Panc1 (cell line): ENCODE measurements at regions not wholly inside any gene's neighbourhood (a gene's known extent, or its start where the extent isn't known, plus 50 kb on each side); places are given as distances from the start of the nearest gene placed in this dataset.

Experiments
- ATAC-seq: fragments of 200-7000 bp; cut with Tn5 transposase; 2 replicates; pipeline ENCODE4 v1.9.1; 2020; ENCODE audit warnings: mild to moderate bottlenecking, moderate library complexity
- BruUV-seq: library from RNA; stranded (reverse); fragments of 400-500 nt; replicated peaks from 2 replicates; lab custom pipeline; 2021; lab: Mats Ljungman, UMichigan
- CTCF ChIA-PET: fragments of 300-600 bp; sonication (Branson Sonifier 250); formaldehyde crosslinking; loops from one replicate; lab custom pipeline; 2022; ENCODE audit warnings: antibody characterized with exemption; lab: Charles Lee
- POLR2A ChIA-PET: fragments of 300-600 bp; sonication (Branson Sonifier 250); formaldehyde crosslinking; loops from one replicate; lab custom pipeline; 2022; ENCODE audit warnings: antibody characterized with exemption; lab: Charles Lee
- DNase-seq: peaks from one replicate; pipeline ENCODE4 v3.0.0-alpha.2; 2010; ENCODE audit warnings: low read depth, low spot score
- H3K27ac ChIP-seq: 2 replicates; pipeline ENCODE4 v1.5.1; 2011; ENCODE audit warnings: mild to moderate bottlenecking, low read length, inconsistent platforms
- H3K27me3 ChIP-seq: fragments of 200-500 bp; sonication (Bioruptor generic); 2 replicates; pipeline ENCODE4 v1.6.0; 2014; ENCODE audit warnings: low read length, inconsistent platforms; ENCODE audit not compliant: control insufficient read depth, insufficient read depth
- H3K36me3 ChIP-seq: fragments of 200-500 bp; sonication (Bioruptor generic); 2 replicates; pipeline ENCODE4 v1.5.1; 2014; ENCODE audit warnings: inconsistent platforms, mild to moderate bottlenecking, low read length, moderate library complexity; ENCODE audit not compliant: control insufficient read depth, insufficient read depth
- H3K4me1 ChIP-seq: 2 replicates; pipeline ENCODE4 v1.5.1; 2011; ENCODE audit warnings: inconsistent platforms, mild to moderate bottlenecking, low read length, moderate library complexity; ENCODE audit not compliant: control insufficient read depth, insufficient read depth
- H3K4me3 ChIP-seq, 2 experiments: 2 replicates each; pipeline ENCODE4 v1.5.1; 2011 to 2012; ENCODE audit warnings: low read depth in 2 of 2, low read length in 2 of 2, mild to moderate bottlenecking in 2 of 2, inconsistent platforms in 1 of 2, moderate library complexity in 1 of 2
- H3K9me3 ChIP-seq: fragments of 200-500 bp; sonication (Bioruptor generic); 2 replicates; pipeline ENCODE4 v1.5.1; 2014; ENCODE audit warnings: low read depth, mild to moderate bottlenecking, inconsistent platforms, low read length, moderate library complexity; ENCODE audit not compliant: control insufficient read depth, insufficient read depth
- POLR2AphosphoS5 ChIP-seq: IDR thresholded peaks from 2 replicates; pipeline ENCODE4 v1.6.1; 2012; ENCODE audit warnings: mild to moderate bottlenecking, low read depth, low read length, moderate library complexity
- REST ChIP-seq, 2 experiments: IDR thresholded peaks; 2 replicates each; pipeline ENCODE4 v1.6.1; 2011 to 2012; ENCODE audit warnings: low read depth in 2 of 2, control low read depth in 1 of 2, low read length in 1 of 2, mild to moderate bottlenecking in 1 of 2, moderate library complexity in 1 of 2; ENCODE audit not compliant: insufficient read depth in 1 of 2
- SIN3A ChIP-seq: IDR thresholded peaks from 2 replicates; pipeline ENCODE4 v1.6.1; 2012; ENCODE audit warnings: low read depth, mild to moderate bottlenecking, low read length, moderate library complexity, borderline replicate concordance; ENCODE audit not compliant: insufficient read depth
- TCF7L2 ChIP-seq: IDR thresholded peaks from 2 replicates; pipeline ENCODE4 v1.6.1; 2011; ENCODE audit warnings: mild to moderate bottlenecking, low read depth, low read length, inconsistent platforms
- in situ Hi-C: cut with HindIII; loops from 2 replicates; pipeline ENCODE4 v1.10.0; 2016; ENCODE audit warnings: low sequenced_read_pairs, low pct_unique_long_range_greater_than_20kb
- intact Hi-C: fragments of 100-400 bp; cut with micrococcal nuclease; formaldehyde crosslinking; loops from one replicate; pipeline ENCODE4 v1.10.0; 2022; ENCODE audit not compliant: unreplicated experiment
- TF ChIP-seq, protein P1 (sequence below): fragments of 450-650 bp; IDR thresholded peaks from 2 replicates; pipeline ENCODE4 v1.5.1; 2017; ENCODE audit warnings: mild to moderate bottlenecking

GRCh38 chr5:120012431-120012830 lies 383.1 kb downstream of the FAM170A start:
- ChIA-PET CTCF (no interaction called here), POLR2A (no interaction called here)
- no peaks in the 10 kb centered on the region for H3K27me3 ChIP-seq
- H3K36me3 ChIP-seq: no peaks in the 10 kb centered on the region
- no peaks in the 10 kb centered on the region for H3K9me3 ChIP-seq
- no peak overlapping the region for H3K27ac ChIP-seq
- intact Hi-C loops: no loop called here
- TF ChIP-seq, protein P1, sequence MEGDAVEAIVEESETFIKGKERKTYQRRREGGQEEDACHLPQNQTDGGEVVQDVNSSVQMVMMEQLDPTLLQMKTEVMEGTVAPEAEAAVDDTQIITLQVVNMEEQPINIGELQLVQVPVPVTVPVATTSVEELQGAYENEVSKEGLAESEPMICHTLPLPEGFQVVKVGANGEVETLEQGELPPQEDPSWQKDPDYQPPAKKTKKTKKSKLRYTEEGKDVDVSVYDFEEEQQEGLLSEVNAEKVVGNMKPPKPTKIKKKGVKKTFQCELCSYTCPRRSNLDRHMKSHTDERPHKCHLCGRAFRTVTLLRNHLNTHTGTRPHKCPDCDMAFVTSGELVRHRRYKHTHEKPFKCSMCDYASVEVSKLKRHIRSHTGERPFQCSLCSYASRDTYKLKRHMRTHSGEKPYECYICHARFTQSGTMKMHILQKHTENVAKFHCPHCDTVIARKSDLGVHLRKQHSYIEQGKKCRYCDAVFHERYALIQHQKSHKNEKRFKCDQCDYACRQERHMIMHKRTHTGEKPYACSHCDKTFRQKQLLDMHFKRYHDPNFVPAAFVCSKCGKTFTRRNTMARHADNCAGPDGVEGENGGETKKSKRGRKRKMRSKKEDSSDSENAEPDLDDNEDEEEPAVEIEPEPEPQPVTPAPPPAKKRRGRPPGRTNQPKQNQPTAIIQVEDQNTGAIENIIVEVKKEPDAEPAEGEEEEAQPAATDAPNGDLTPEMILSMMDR: no peak
- TF ChIP-seq TCF7L2: no peak
- no peak for TF ChIP-seq SIN3A
- no peak for TF ChIP-seq REST (IDR thresholded peaks at IDR 0.05; ENCODE audit: insufficient read depth in 1 of 2, low read depth in 2 of 2, low read length in 1 of 2)
- no peak for DNase-seq
- H3K4me3 ChIP-seq: no peak overlapping the region
- no peaks in the 10 kb centered on the region for H3K4me1 ChIP-seq
- in situ Hi-C loops: no loop called here
- no TSS peak for BruUV-seq
- ATAC-seq: no peak

DNA sequence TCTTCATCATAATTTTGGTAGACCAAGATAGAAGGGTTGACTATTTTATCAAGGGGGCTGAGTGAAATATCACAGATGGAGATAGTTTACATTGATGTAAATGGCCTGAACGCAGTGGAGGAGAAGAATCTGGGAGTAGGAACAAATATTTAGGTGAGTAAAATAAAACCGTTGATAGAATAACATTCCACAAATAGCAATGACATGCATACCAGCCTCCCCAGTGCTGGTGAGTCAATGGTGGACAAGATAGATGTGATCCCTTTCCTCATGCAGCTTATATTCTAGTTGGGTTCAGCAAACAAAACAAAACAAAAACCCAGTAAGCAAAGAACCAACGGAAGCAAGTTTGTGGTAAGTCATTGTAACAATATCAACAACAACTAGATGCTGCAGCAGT lies 385.2 kb downstream of the FAM170A start:
- DNase-seq (no peak), ATAC-seq (no peak)
- Histone ChIP-seq H3K4me3 (no peak overlapping the region), H3K27ac (no peak overlapping the region), H3K4me1 (no peaks in the 10 kb centered on the region), H3K27me3 (no peaks in the 10 kb centered on the region), H3K9me3 (no peaks in the 10 kb centered on the region), H3K36me3 (no peaks in the 10 kb centered on the region)
- CTCF ChIA-PET: no interaction called here
- POLR2A ChIA-PET: no interaction called here
- intact Hi-C loops: no loop called here
- no TSS peak for BruUV-seq
- TF ChIP-seq SIN3A (no peak), REST (IDR thresholded peaks at IDR 0.05; ENCODE audit: insufficient read depth in 1 of 2, low read depth in 2 of 2, low read length in 1 of 2) (no peak), TCF7L2 (no peak), POLR2AphosphoS5 (no peak)
- TF ChIP-seq, protein P1: no peak
- in situ Hi-C loops: no loop called here
